ENCODE measurements at regions not wholly inside any gene's neighbourhood (a gene's known extent, or its start where the extent isn't known, plus 50 kb on each side); places are given as distances from the start of the nearest gene placed in this dataset. TPM values are rescaled to one million over a fixed set of nuclear protein-coding genes. Genes with fewer than 3 reads are reported as not detected.

GRCh38 chr1:201778279-201779065, 50.5 kb upstream of the IPO9 start:
- H4K20me1 ChIP-seq (ENCODE audit: control insufficient read depth, insufficient read depth), result no peaks in the 10 kb centered on the region
- peaks cover 0 to 5% of the 10 kb centered on the region in 2 experiments; a peak in 2 of 4 replicates for H3K27me3 ChIP-seq (replicated peaks in 1 of 2; ENCODE audit: control insufficient read depth in 2 of 2, insufficient read depth in 2 of 2, low read length in 1 of 2)
- H3K9me3 ChIP-seq (replicated peaks; ENCODE audit: control insufficient read depth, insufficient read depth, low read length), result no peaks in the 10 kb centered on the region
- DNase-seq (ENCODE audit: low read depth, low spot score) (no peak), ATAC-seq (no peak), FAIRE-seq (no peak)
- in situ Hi-C loops (cut with MboI) (no loop called here), intact Hi-C loops (cut with micrococcal nuclease; ENCODE audit: unreplicated experiment) (no loop called here)
- ChIA-PET SMC1A (ENCODE audit: uncharacterized antibody, unreplicated experiment) (interaction anchor here (1.2 kb wide), 1 partner anchor 10 kb away, joined by 3 read pairs; no protein-coding TSS in a partner anchor), POLR2A (interaction anchor here (0.6 kb wide), 1 partner anchor 667 kb away, joined by 4 read pairs; no protein-coding TSS in a partner anchor), RAD21 (ENCODE audit: unreplicated experiment) (no interaction called here), CTCF (interaction anchor here (0.5 to 1.5 kb wide), 6 partner anchors 10 to 336 kb away, joined by 3 to 4 read pairs (median 3); no protein-coding TSS in a partner anchor)
- H3K27ac ChIP-seq (ENCODE audit: control insufficient read depth, insufficient read depth), result no peak overlapping the region
- no peak overlapping the region for H2AFZ ChIP-seq (ENCODE audit: control insufficient read depth, low read depth, low read length)
- 33% methylated on average over 5 of the region's 5 CpGs for WGBS (ENCODE audit: insufficient coverage, insufficient replicate concordance, low lambda C conversion rate, missing lambda C conversion rate)
- H3K4me1 ChIP-seq (ENCODE audit: control insufficient read depth, insufficient read depth, low read length), result no peaks in the 10 kb centered on the region
- no peak for TF ChIP-seq SP1 (IDR thresholded peaks at IDR 0.05; ENCODE audit: low read depth, low read length)
- no peak for TF ChIP-seq EP300 (IDR thresholded peaks at IDR 0.05; ENCODE audit: borderline replicate concordance in 1 of 2, control insufficient read depth in 1 of 2, low read depth in 2 of 2, low read length in 2 of 2)
- TF ChIP-seq, protein P1, sequence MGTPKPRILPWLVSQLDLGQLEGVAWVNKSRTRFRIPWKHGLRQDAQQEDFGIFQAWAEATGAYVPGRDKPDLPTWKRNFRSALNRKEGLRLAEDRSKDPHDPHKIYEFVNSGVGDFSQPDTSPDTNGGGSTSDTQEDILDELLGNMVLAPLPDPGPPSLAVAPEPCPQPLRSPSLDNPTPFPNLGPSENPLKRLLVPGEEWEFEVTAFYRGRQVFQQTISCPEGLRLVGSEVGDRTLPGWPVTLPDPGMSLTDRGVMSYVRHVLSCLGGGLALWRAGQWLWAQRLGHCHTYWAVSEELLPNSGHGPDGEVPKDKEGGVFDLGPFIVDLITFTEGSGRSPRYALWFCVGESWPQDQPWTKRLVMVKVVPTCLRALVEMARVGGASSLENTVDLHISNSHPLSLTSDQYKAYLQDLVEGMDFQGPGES (IDR thresholded peaks at IDR 0.05), result no peak
- no peak overlapping the region for H3K4me3 ChIP-seq
- BruUV-seq (replicated peaks), result no TSS peak
- H3K9ac ChIP-seq (ENCODE audit: control insufficient read depth, insufficient read depth, low read length), result no peak overlapping the region
- no peaks in the 10 kb centered on the region for H3K79me2 ChIP-seq (ENCODE audit: control insufficient read depth, insufficient read depth, low read length)
- H3K36me3 ChIP-seq (ENCODE audit: control insufficient read depth in 2 of 2, insufficient read depth in 2 of 2, low read length in 1 of 2), result no peaks in the 10 kb centered on the region
- no peak overlapping the region for H3K4me2 ChIP-seq (ENCODE audit: control insufficient read depth, insufficient read depth)

Small RNA genes in the stretch of these regions (microRNA-seq; reads per million reads assigned to microRNA genes)
- gene MIR5191, result not detected

Small RNA genes in the stretch of these regions (small RNA-seq; reads per million reads assigned to genes)
- gene MIR5191 (not detected), gene RNU6-501P (not detected)

All from GM12878 (cell line).